GM20000 (cell line): ENCODE measurements at regions not wholly inside any gene's neighbourhood (a gene's known extent, or its start where the extent isn't known, plus 50 kb on each side); places are given as distances from the start of the nearest gene placed in this dataset.

ENCODE experiments used
- DNase-seq: peaks from one replicate; pipeline ENCODE4 v3.0.0; 2012; ENCODE audit warnings: low spot score
- CTCF ChIP-seq: IDR thresholded peaks from 2 replicates; pipeline ENCODE4 v1.5.1; 2012; ENCODE audit warnings: mild to moderate bottlenecking, control low read depth; ENCODE audit errors: extremely low read depth, missing control alignments

GRCh38 chr15:95304947-95305400 lies 1025.5 kb upstream of the NR2F2 start:
- DNase-seq: no peak
- no peak for TF ChIP-seq CTCF

- DNase-seq: no peak
- no peak for TF ChIP-seq CTCF
Observed at GRCh38 chr15:95307115-95307514, 1023.4 kb upstream of the NR2F2 start.

- no peak for TF ChIP-seq CTCF
- DNase-seq: no peak
Observed at GRCh38 chr15:95319242-95319641, 1011.3 kb upstream of the NR2F2 start.

GRCh38 chr15:95323796-95324195 lies 1006.7 kb upstream of the NR2F2 start:
- no peak for TF ChIP-seq CTCF
- DNase-seq: no peak

- DNase-seq: no peak
- TF ChIP-seq CTCF: no peak
Observed at GRCh38 chr15:95324656-95325055, 1005.8 kb upstream of the NR2F2 start.

- TF ChIP-seq CTCF: no peak
- DNase-seq: no peak
Observed at GRCh38 chr15:95325763-95326404, 1004.6 kb upstream of the NR2F2 start.

- TF ChIP-seq CTCF: no peak
- no peak for DNase-seq
Observed at GRCh38 chr15:95326431-95327182, 1003.9 kb upstream of the NR2F2 start.
